Kidney epithelial cell (primary cell): ENCODE measurements at regions not wholly inside any gene's neighbourhood (a gene's known extent, or its start where the extent isn't known, plus 50 kb on each side); places are given as distances from the start of the nearest gene placed in this dataset.

ENCODE experiments used
- DNase-seq: peaks from one replicate; pipeline ENCODE4 v3.0.0-alpha.2; 2010; ENCODE audit warnings: low read depth
- H3K27me3 ChIP-seq: 2 replicates; pipeline ENCODE4 v1.6.0; 2011; ENCODE audit warnings: low read length; ENCODE audit not compliant: control insufficient read depth, insufficient read depth
- H3K36me3 ChIP-seq: 2 replicates; pipeline ENCODE4 v1.5.1; 2011; ENCODE audit warnings: low read length; ENCODE audit not compliant: control insufficient read depth, insufficient read depth
- H3K4me3 ChIP-seq: 2 replicates; pipeline ENCODE4 v1.5.1; 2011; ENCODE audit warnings: low read depth, mild to moderate bottlenecking, control low read depth, low read length
- TF ChIP-seq, protein P1 (sequence below): IDR thresholded peaks from 2 replicates; pipeline ENCODE4 v1.5.1; 2011; ENCODE audit warnings: mild to moderate bottlenecking, moderate library complexity, low read length, control low read depth, inconsistent platforms; ENCODE audit not compliant: insufficient read depth, poor library complexity, severe bottlenecking

DNA sequence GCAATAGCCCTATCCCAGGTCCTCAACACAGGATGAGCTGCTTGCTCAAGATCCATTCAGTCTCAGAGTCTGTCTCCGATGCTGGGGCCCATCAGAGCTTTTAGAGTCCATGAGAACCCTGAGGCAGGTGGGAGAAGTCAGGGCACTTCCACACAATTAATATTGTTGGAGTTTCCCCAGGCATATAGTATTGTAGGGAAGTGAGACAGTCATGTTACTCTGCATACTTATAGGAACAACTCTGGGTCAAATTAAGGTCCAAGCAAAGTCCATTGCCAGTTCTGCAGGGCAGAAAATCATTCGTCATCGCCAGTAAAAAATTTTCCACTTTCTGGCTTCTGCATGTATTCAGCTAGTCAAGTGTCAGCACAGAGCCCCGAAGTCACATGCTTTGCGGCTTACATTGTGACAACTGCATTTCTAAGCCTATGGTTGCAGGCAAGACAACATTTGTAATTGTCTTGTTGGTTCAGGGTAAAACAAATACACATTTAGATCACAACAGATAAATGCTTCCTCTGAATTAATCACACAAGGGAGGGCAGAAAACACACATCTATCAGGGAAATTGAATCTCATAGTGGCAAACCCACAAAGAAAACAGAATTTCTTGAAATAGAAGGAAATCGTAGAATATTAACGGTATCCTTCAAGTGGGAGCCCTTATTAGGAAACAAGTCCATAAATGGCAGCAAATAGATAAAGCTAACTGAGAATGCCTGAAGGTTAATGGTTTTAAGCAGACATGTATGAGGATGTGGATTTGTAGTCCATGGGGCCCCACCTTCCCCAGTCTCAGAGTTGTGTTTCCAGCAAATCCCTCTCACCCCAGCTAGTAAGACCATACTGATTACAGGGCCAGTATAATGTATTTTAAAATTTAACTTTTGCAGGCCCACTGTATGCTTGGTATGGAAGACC, 412.1 kb upstream of the RASGEF1B start:
- TF ChIP-seq, protein P1, sequence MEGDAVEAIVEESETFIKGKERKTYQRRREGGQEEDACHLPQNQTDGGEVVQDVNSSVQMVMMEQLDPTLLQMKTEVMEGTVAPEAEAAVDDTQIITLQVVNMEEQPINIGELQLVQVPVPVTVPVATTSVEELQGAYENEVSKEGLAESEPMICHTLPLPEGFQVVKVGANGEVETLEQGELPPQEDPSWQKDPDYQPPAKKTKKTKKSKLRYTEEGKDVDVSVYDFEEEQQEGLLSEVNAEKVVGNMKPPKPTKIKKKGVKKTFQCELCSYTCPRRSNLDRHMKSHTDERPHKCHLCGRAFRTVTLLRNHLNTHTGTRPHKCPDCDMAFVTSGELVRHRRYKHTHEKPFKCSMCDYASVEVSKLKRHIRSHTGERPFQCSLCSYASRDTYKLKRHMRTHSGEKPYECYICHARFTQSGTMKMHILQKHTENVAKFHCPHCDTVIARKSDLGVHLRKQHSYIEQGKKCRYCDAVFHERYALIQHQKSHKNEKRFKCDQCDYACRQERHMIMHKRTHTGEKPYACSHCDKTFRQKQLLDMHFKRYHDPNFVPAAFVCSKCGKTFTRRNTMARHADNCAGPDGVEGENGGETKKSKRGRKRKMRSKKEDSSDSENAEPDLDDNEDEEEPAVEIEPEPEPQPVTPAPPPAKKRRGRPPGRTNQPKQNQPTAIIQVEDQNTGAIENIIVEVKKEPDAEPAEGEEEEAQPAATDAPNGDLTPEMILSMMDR: no peak
- Histone ChIP-seq H3K36me3 (no peaks in the 10 kb centered on the region), H3K4me3 (no peak overlapping the region), H3K27me3 (no peaks in the 10 kb centered on the region)
- DNase-seq: no peak

DNA sequence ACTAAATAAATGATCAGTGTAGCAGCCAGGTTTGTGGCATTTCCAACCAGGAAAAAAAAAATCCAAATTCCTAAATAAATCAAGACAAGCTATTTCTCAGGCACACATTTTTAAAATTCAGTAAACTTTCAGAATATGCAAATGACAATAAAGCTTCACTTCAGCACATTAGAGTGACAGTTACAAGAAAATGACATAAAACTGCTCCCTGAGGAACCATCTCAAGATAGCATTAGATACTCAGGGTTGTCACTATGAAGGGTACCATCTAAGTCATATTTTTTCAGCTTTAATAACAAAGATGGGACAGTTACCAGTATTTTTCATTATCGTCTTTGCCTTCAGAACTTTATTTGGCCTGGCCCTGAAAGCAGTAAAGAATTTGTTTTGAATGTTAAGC, 411.3 kb upstream of the RASGEF1B start:
- no peak for DNase-seq
- Histone ChIP-seq H3K4me3 (no peak overlapping the region), H3K36me3 (no peaks in the 10 kb centered on the region), H3K27me3 (no peaks in the 10 kb centered on the region)
- TF ChIP-seq, protein P1: no peak

DNA sequence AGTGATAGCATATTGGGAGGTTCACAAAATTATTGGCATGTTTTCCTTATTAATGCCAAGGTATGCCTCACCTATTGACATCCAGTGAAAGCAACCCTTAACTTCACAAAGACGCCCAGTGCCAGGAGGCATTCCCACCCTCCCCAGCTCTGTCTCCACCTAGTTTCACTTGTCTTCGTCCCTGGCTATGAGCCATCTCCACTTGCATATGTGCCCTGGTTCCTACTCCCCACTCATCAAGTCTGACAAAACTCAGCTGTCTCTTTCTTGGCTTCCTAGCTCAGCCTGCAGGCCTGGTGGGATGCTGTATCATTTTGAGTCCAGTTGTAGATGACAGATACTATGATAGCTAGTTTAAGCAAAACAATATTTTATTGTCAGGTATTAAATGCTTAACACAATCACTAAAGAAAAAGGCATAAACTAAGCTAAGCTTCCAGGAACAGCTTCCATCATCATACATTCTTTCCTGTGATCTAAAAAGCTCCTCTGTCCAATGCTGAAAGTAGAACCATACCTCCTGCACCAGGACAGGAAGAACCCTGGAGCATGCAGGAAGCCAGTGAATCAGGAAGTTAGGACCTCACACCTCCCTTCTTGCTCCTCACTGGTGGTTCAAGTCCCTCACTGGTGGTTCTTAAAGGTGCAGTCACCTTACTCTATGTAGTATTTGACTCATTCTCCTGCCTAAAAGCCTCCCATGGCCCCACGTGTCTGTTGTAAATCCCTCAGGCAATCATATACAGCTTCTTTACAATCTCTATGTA, 410.3 kb upstream of the RASGEF1B start:
- Histone ChIP-seq H3K4me3 (no peak overlapping the region), H3K36me3 (no peaks in the 10 kb centered on the region), H3K27me3 (no peaks in the 10 kb centered on the region)
- no peak for DNase-seq
- TF ChIP-seq, protein P1: no peak

DNA sequence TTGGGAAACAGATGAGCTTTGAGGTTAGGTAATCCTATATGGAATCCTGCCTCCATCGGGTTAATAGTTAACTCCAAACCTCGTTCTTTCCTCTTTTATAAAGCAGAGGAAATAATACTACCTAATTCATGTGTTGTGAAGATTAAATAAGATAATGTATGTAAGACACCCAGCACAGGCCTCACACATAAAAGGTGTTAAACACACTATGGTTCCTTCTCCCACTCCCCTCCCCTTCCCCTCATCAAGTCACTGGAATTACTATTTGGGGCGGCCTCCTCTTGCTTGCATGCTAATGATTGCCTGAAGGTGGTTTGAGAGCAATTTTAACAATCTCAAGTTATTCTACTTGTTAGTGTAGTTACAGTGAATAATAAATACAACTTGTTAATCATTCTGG, 404.4 kb upstream of the RASGEF1B start:
- no peak for DNase-seq
- Histone ChIP-seq H3K4me3 (no peak overlapping the region), H3K36me3 (no peaks in the 10 kb centered on the region), H3K27me3 (no peaks in the 10 kb centered on the region)
- TF ChIP-seq, protein P1: no peak

DNA sequence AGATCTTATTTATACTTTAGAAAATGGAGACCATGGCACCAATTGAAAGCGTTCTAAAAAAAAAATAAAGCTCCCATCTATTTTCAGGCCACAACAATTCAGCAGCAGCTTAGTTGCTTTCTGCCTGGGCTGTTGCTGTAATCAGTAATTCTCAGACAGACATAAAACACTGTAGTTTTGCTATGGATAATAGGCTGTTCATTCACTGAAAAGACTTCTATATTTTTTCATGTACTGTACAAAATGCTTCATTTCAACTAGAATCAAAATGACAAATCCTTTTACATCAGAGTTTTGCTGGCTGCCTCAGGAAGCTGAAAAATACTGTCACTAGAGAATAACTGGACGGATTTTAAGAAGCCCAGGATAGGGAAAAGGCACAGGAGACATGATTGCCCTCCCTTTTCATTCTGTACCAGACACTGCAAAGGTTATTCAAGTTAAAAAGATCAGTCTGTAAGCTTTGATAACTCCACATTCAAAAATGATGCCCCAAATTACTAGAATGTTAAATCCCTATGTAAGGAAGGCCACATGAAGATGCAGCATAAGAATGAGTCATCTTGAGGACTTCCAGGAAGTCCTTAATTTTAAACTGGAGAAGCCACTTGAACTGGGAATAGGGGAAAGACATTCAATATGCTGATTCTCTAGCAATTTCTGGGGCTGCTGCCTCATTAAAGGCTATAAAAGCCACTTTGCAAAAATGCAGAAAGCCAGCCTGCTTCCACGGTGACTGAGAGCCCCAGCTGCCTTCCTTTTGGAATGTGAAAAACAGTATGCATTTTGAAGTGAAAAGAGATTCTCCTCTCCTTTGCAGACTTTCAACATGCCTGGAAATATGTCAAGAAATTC, 403.2 kb upstream of the RASGEF1B start:
- Histone ChIP-seq H3K4me3 (no peak overlapping the region), H3K36me3 (no peaks in the 10 kb centered on the region), H3K27me3 (no peaks in the 10 kb centered on the region)
- TF ChIP-seq, protein P1: no peak
- DNase-seq: no peak
